H1 (cell line): ENCODE measurements at regions not wholly inside any gene's neighbourhood (a gene's known extent, or its start where the extent isn't known, plus 50 kb on each side); places are given as distances from the start of the nearest gene placed in this dataset.

Source experiments
- CTCF ChIA-PET: fragments of 300-600 bp; sonication (Branson Sonifier 250); formaldehyde crosslinking; loops from one replicate; lab custom pipeline; 2021; ENCODE audit not compliant: partially characterized antibody; lab: Charles Lee
- POLR2A ChIA-PET: fragments of 300-600 bp; sonication (Branson Sonifier 250); formaldehyde crosslinking; loops from one replicate; lab custom pipeline; 2021; ENCODE audit warnings: inconsistent platforms; ENCODE audit not compliant: partially characterized antibody; lab: Charles Lee
- DNase-seq, 2 experiments: peaks; one replicate each; pipeline versions ENCODE4 v3.0.0 to v3.0.0-alpha.2; 2010 to 2022; ENCODE audit warnings: low spot score in 2 of 2, low read depth in 1 of 2, mixed read lengths in 1 of 2
- FAIRE-seq: peaks from 2 replicates; lab custom pipeline; 2011; peaks lifted over from hg19 to GRCh38; lab: Jason Lieb, UNC
- H2AFZ ChIP-seq: 2 replicates; pipeline ENCODE4 v1.8.1; 2012; ENCODE audit warnings: low read length, inconsistent platforms
- H2AK5ac ChIP-seq: 2 replicates; pipeline ENCODE4 v1.6.1; 2013; ENCODE audit warnings: low read depth, low read length
- H2BK120ac ChIP-seq: replicated peaks from 2 replicates; pipeline ENCODE3; 2013; ENCODE audit warnings: low read depth, low read length, inconsistent platforms
- H2BK12ac ChIP-seq: 2 replicates; pipeline ENCODE4 v1.6.1; 2013; ENCODE audit warnings: low read depth, low read length
- H2BK15ac ChIP-seq: 2 replicates; pipeline ENCODE4 v1.6.1; 2013; ENCODE audit warnings: low read length
- H2BK20ac ChIP-seq: 2 replicates; pipeline ENCODE4 v1.6.1; 2013; ENCODE audit warnings: low read length
- H2BK5ac ChIP-seq: 2 replicates; pipeline ENCODE4 v1.6.1; 2013; ENCODE audit warnings: low read depth, low read length
- H3K14ac ChIP-seq: 2 replicates; pipeline ENCODE4 v1.6.1; 2013; ENCODE audit warnings: inconsistent platforms; ENCODE audit not compliant: insufficient read length
- H3K18ac ChIP-seq: 2 replicates; pipeline ENCODE4 v1.6.1; 2013; ENCODE audit warnings: low read length; ENCODE audit errors: extremely low read depth
- H3K23ac ChIP-seq: 2 replicates; pipeline ENCODE4 v1.6.1; 2013; ENCODE audit warnings: inconsistent platforms; ENCODE audit not compliant: insufficient read length
- H3K23me2 ChIP-seq: 2 replicates; pipeline ENCODE4 v1.6.1; 2013; ENCODE audit warnings: low read depth, low read length
- H3K27ac ChIP-seq: 2 replicates; pipeline ENCODE4 v1.6.1; 2011; ENCODE audit warnings: low read depth, low read length, inconsistent platforms
- H3K27me3 ChIP-seq, 4 experiments: replicated peaks in 1 of 4; 1 replicate in 1 of 4; 2 replicates in 3 of 4; pipeline versions ENCODE4 v1.6.1 to v1.8.1; 2011 to 2013; ENCODE audit warnings: low read length in 3 of 4, mild to moderate bottlenecking in 3 of 4, inconsistent platforms in 2 of 4, mixed read lengths in 2 of 4, moderate library complexity in 1 of 4; ENCODE audit not compliant: control insufficient read depth in 3 of 4, insufficient read depth in 3 of 4; ENCODE audit errors: extremely low read depth in 1 of 4
- H3K36me3 ChIP-seq, 4 experiments: 2 replicates each; pipeline versions ENCODE4 v1.6.1 to v1.8.1; 2011 to 2013; ENCODE audit warnings: mild to moderate bottlenecking in 4 of 4, low read length in 3 of 4, moderate library complexity in 2 of 4, control low read depth in 1 of 4, inconsistent platforms in 1 of 4; ENCODE audit not compliant: insufficient read depth in 4 of 4, control insufficient read depth in 2 of 4
- H3K4ac ChIP-seq: replicated peaks from 2 replicates; pipeline ENCODE3; 2013; ENCODE audit warnings: low read length, low read depth, mixed read lengths, inconsistent platforms; ENCODE audit not compliant: insufficient read length
- H3K4me1 ChIP-seq, 4 experiments: replicated peaks in 1 of 4; 1 replicate in 1 of 4; 2 replicates in 3 of 4; pipeline versions ENCODE4 v1.6.1 to v1.8.1; 2011 to 2013; ENCODE audit warnings: low read length in 3 of 4, inconsistent platforms in 2 of 4, mixed read lengths in 1 of 4; ENCODE audit not compliant: insufficient read depth in 4 of 4, control insufficient read depth in 3 of 4
- H3K4me2 ChIP-seq, 2 experiments: 2 replicates each; pipeline versions ENCODE4 v1.6.1 to v1.8.1; 2011 to 2013; ENCODE audit warnings: low read depth in 2 of 2, low read length in 2 of 2, control low read depth in 1 of 2, inconsistent platforms in 1 of 2, mild to moderate bottlenecking in 1 of 2; ENCODE audit not compliant: insufficient read depth in 1 of 2
- H3K4me3 ChIP-seq, 4 experiments: fragments of 200-600, 300-600 bp in 1 of 4; sonication (generic), shearing (Covaris generic), sonication (Bioruptor Twin) in 1 of 4; 2 replicates each; pipeline versions ENCODE4 v1.5.1 to v1.8.1; 2011 to 2016; ENCODE audit warnings: low read length in 4 of 4, low read depth in 3 of 4, control low read depth in 2 of 4, inconsistent platforms in 2 of 4, mild to moderate bottlenecking in 2 of 4, mixed read lengths in 1 of 4, moderate library complexity in 1 of 4; ENCODE audit not compliant: insufficient read depth in 2 of 4; ENCODE audit errors: extremely low read depth in 1 of 4
- H3K56ac ChIP-seq: replicated peaks from 2 replicates; pipeline ENCODE3; 2013; ENCODE audit warnings: low read depth, mild to moderate bottlenecking, mixed read lengths, low read length, inconsistent platforms; ENCODE audit not compliant: insufficient read length
- H3K79me1 ChIP-seq: 2 replicates; pipeline ENCODE4 v1.6.1; 2013; ENCODE audit warnings: low read depth, low read length, control low read depth
- H3K79me2 ChIP-seq, 2 experiments: 2 replicates each; pipeline versions ENCODE4 v1.6.1 to v1.8.1; 2012 to 2013; ENCODE audit warnings: low read length in 2 of 2, mild to moderate bottlenecking in 2 of 2, inconsistent platforms in 1 of 2; ENCODE audit not compliant: insufficient read depth in 2 of 2, control insufficient read depth in 1 of 2
- H3K9ac ChIP-seq, 4 experiments: replicated peaks in 1 of 4; 1 replicate in 1 of 4; 2 replicates in 3 of 4; pipeline versions ENCODE4 v1.6.1 to v1.8.1; 2011 to 2013; ENCODE audit warnings: low read depth in 3 of 4, low read length in 3 of 4, control low read depth in 2 of 4, mild to moderate bottlenecking in 2 of 4, moderate library complexity in 2 of 4, inconsistent platforms in 1 of 4; ENCODE audit errors: extremely low read depth in 1 of 4
- H3K9me3 ChIP-seq, 2 experiments: 2 replicates each; pipeline versions ENCODE4 v1.6.1 to v1.8.1; 2012 to 2013; ENCODE audit warnings: mild to moderate bottlenecking in 2 of 2, moderate library complexity in 2 of 2, control low read depth in 1 of 2, inconsistent platforms in 1 of 2, low read depth in 1 of 2, low read length in 1 of 2, mixed read lengths in 1 of 2; ENCODE audit not compliant: insufficient read depth in 2 of 2
- H4K20me1 ChIP-seq, 2 experiments: replicated peaks in 1 of 2; 2 replicates each; pipeline versions ENCODE3 to v1.8.1; 2011 to 2013; ENCODE audit warnings: inconsistent platforms in 2 of 2, low read length in 2 of 2, mild to moderate bottlenecking in 1 of 2; ENCODE audit not compliant: insufficient read depth in 2 of 2, control insufficient read depth in 1 of 2
- H4K5ac ChIP-seq: 2 replicates; pipeline ENCODE4 v1.6.1; 2013; ENCODE audit warnings: low read length, low read depth, mixed read lengths, inconsistent platforms; ENCODE audit not compliant: insufficient read length
- H4K8ac ChIP-seq: 2 replicates; pipeline ENCODE4 v1.8.0; 2013; ENCODE audit warnings: mild to moderate bottlenecking, moderate library complexity, low read length, inconsistent platforms; ENCODE audit not compliant: insufficient read depth; ENCODE audit errors: extremely low read depth
- H4K91ac ChIP-seq: replicated peaks from 2 replicates; pipeline ENCODE3; 2013; ENCODE audit warnings: low read length, mixed read lengths, inconsistent platforms; ENCODE audit not compliant: insufficient read length
- BACH1 ChIP-seq: IDR thresholded peaks from 2 replicates; pipeline ENCODE4 v1.6.1; 2012; ENCODE audit warnings: low read length, improper control_type of control experiment
- CTBP2 ChIP-seq: IDR thresholded peaks from 2 replicates; pipeline ENCODE4 v1.7.0; 2011; ENCODE audit warnings: borderline replicate concordance, mild to moderate bottlenecking, moderate library complexity, mixed read lengths, low read length; ENCODE audit not compliant: insufficient read depth, insufficient read length
- EP300 ChIP-seq, 2 experiments: IDR thresholded peaks; 1 replicate in 1 of 2; 2 replicates in 1 of 2; pipeline ENCODE4 v1.6.1; 2011 to 2012; ENCODE audit warnings: low read depth in 2 of 2, low read length in 2 of 2, mild to moderate bottlenecking in 2 of 2, borderline replicate concordance in 1 of 2, inconsistent platforms in 1 of 2, moderate library complexity in 1 of 2
- HDAC2 ChIP-seq, 2 experiments: fragments of 300-600 bp in 1 of 2; sonication (generic) in 1 of 2; IDR thresholded peaks; 2 replicates each; pipeline ENCODE4 v1.6.1; 2011 to 2012; ENCODE audit warnings: low read depth in 2 of 2, low read length in 2 of 2, mild to moderate bottlenecking in 2 of 2, moderate library complexity in 2 of 2, borderline replicate concordance in 1 of 2, inconsistent platforms in 1 of 2
- KDM1A ChIP-seq: fragments of 200-600, 300-600 bp; sonication (generic); IDR thresholded peaks from 2 replicates; pipeline ENCODE4 v1.7.1; 2016; ENCODE audit warnings: mild to moderate bottlenecking, low read length, borderline replicate concordance
- NRF1 ChIP-seq: IDR thresholded peaks from 2 replicates; pipeline ENCODE4 v1.6.1; 2011; ENCODE audit warnings: mild to moderate bottlenecking, low read depth, low read length, improper control_type of control experiment
- PHF8 ChIP-seq: fragments of 200-600 bp; sonication (generic); conservative IDR thresholded peaks from 2 replicates; pipeline ENCODE4 v1.7.1; 2012; ENCODE audit warnings: low read depth, mild to moderate bottlenecking, inconsistent platforms, low read length, moderate library complexity
- RBBP5 ChIP-seq: IDR thresholded peaks from 2 replicates; pipeline ENCODE4 v1.7.1; 2012; ENCODE audit warnings: low read depth, mild to moderate bottlenecking, inconsistent platforms, low read length, moderate library complexity, borderline replicate concordance
- TAF7 ChIP-seq: optimal IDR thresholded peaks from 2 replicates; pipeline ENCODE3; 2011; ENCODE audit warnings: low read depth, mild to moderate bottlenecking, inconsistent platforms, low read length, moderate library complexity, borderline replicate concordance
- TBP ChIP-seq: IDR thresholded peaks from 2 replicates; pipeline ENCODE4 v1.6.1; 2011; ENCODE audit warnings: low read depth, low read length, improper control_type of control experiment
- WGBS, 2 experiments: shearing (Covaris generic) in 1 of 2; methylation state at CpG; one replicate each; pipeline versions ENCODE4 v1.1.6 to v1.1.7; 2013 to 2015; ENCODE audit warnings: low lambda C conversion rate in 2 of 2, mixed read lengths in 2 of 2, inconsistent platforms in 1 of 2, low coverage in 1 of 2, missing lambda C conversion rate in 1 of 2; ENCODE audit not compliant: insufficient replicate concordance in 2 of 2, insufficient coverage in 1 of 2, insufficient read length in 1 of 2; ENCODE audit errors: extremely low coverage in 1 of 2, missing lambda C conversion rate in 1 of 2; 5-methylcytosine and 5-hydroxymethylcytosine counted together
- TF ChIP-seq, protein P1 (sequence below), 3 experiments: IDR thresholded peaks; 1 replicate in 2 of 3; 2 replicates in 1 of 3; pipeline versions ENCODE4 v1.5.1 to v1.6.1; 2011; ENCODE audit warnings: low read length in 3 of 3, mild to moderate bottlenecking in 3 of 3, inconsistent platforms in 2 of 3, low read depth in 1 of 3, moderate library complexity in 1 of 3; ENCODE audit not compliant: insufficient read depth in 1 of 3; ENCODE audit errors: control extremely low read depth in 1 of 3

DNA sequence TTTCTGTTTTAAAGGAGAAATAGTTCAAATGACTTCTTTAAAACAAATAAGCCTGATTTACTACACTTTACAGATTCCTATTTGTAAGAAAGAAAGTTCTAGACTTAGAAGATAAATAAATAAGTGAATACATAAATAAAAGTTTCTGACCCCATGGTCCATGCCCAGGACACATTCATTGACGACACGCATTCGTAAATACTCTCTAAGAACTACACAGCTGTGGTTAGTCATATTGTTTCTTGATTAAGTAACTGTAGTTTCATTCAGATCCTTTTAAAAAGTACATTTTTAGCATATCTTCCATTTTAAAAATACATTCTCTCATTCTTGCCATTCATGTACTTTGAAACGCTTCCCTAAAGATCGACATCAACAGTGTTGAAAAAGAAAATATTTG is 497.4 kb downstream of the SETD4 start:
- ChIA-PET CTCF (no interaction called here), POLR2A (no interaction called here)
- H3K9ac ChIP-seq: no peak overlapping the region
- no peak overlapping the region for H2BK5ac ChIP-seq
- peaks cover 3 to 7% of the 10 kb centered on the region in 2 experiments; a peak in 1 of 4 replicates for H3K9me3 ChIP-seq
- H2BK12ac ChIP-seq: no peak overlapping the region
- H2BK15ac ChIP-seq: no peak overlapping the region
- no peaks in the 10 kb centered on the region for H3K27me3 ChIP-seq
- H3K4ac ChIP-seq: no peak overlapping the region
- 95% methylated on average over 5 of the region's 5 CpGs; no CpG with 5 or more reads in 1 of the 2 experiments for WGBS, 2 experiments
- no peak overlapping the region for H4K91ac ChIP-seq
- no peak overlapping the region for H4K5ac ChIP-seq
- DNase-seq: no peak
- no peaks in the 10 kb centered on the region; a peak in 1 of 7 replicates for H3K4me1 ChIP-seq
- no peak overlapping the region for H4K8ac ChIP-seq
- H4K20me1 ChIP-seq: no peaks in the 10 kb centered on the region
- no peak overlapping the region for H2AK5ac ChIP-seq
- H3K36me3 ChIP-seq: no peaks in the 10 kb centered on the region
- no peaks in the 10 kb centered on the region for H3K79me1 ChIP-seq
- no peaks in the 10 kb centered on the region for H3K79me2 ChIP-seq
- H3K14ac ChIP-seq: no peak overlapping the region
- no peak for FAIRE-seq
- H3K27ac ChIP-seq: no peak overlapping the region
- H3K56ac ChIP-seq: no peak overlapping the region
- H2AFZ ChIP-seq: no peak overlapping the region
- no peak overlapping the region for H2BK20ac ChIP-seq
- H3K4me3 ChIP-seq: no peak overlapping the region
- H3K4me2 ChIP-seq: no peak overlapping the region
- no peak overlapping the region for H3K18ac ChIP-seq
- no peak overlapping the region for H2BK120ac ChIP-seq
- no peak overlapping the region for H3K23ac ChIP-seq
- H3K23me2 ChIP-seq: no peaks in the 10 kb centered on the region
- TF ChIP-seq HDAC2 (IDR thresholded peaks at IDR 0.05; ENCODE audit: borderline replicate concordance in 1 of 2, low read depth in 2 of 2, low read length in 2 of 2) (no peak), EP300 (IDR thresholded peaks at IDR 0.05; ENCODE audit: borderline replicate concordance in 1 of 2, low read depth in 2 of 2, low read length in 2 of 2) (no peak), TBP (no peak), KDM1A (no peak), RBBP5 (no peak), PHF8 (no peak), CTBP2 (no peak), NRF1 (no peak), BACH1 (no peak), TAF7 (no peak)
- TF ChIP-seq, protein P1, sequence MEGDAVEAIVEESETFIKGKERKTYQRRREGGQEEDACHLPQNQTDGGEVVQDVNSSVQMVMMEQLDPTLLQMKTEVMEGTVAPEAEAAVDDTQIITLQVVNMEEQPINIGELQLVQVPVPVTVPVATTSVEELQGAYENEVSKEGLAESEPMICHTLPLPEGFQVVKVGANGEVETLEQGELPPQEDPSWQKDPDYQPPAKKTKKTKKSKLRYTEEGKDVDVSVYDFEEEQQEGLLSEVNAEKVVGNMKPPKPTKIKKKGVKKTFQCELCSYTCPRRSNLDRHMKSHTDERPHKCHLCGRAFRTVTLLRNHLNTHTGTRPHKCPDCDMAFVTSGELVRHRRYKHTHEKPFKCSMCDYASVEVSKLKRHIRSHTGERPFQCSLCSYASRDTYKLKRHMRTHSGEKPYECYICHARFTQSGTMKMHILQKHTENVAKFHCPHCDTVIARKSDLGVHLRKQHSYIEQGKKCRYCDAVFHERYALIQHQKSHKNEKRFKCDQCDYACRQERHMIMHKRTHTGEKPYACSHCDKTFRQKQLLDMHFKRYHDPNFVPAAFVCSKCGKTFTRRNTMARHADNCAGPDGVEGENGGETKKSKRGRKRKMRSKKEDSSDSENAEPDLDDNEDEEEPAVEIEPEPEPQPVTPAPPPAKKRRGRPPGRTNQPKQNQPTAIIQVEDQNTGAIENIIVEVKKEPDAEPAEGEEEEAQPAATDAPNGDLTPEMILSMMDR (IDR thresholded peaks at IDR 0.05; ENCODE audit: control extremely low read depth in 1 of 3, insufficient read depth in 1 of 3, low read depth in 1 of 3, low read length in 3 of 3): no peak
